Activated T-cell treated with anti-CD3 and anti-CD28 coated beads, Interleukin-2, amount 50 U/mL, for 48 hours (primary cell): ENCODE measurements at regions not wholly inside any gene's neighbourhood (a gene's known extent, or its start where the extent isn't known, plus 50 kb on each side); places are given as distances from the start of the nearest gene placed in this dataset.
"Not testable (repeated sequence)": the region's sequence is repeated elsewhere in the genome, so short reads cannot be mapped to it uniquely, and the experiment has no call there.

Experiments
- DNase-seq, 2 experiments: peaks; one replicate each; pipeline ENCODE4 v3.0.0-alpha.2; 2020

GRCh38 chr4:170391066-170391740 is 301.4 kb upstream of the AADAT start:
- DNase-seq: no peak

GRCh38 chr4:170389411-170389810 is 299.7 kb upstream of the AADAT start:
- DNase-seq: no peak

GRCh38 chr4:170388255-170388654 is 298.5 kb upstream of the AADAT start:
- DNase-seq: no peak

GRCh38 chr4:170386971-170387370 is 297.2 kb upstream of the AADAT start:
- DNase-seq: no peak

GRCh38 chr4:170386511-170386910 is 296.8 kb upstream of the AADAT start:
- no peak for DNase-seq

GRCh38 chr4:170374770-170375169 is 285.0 kb upstream of the AADAT start:
- DNase-seq: no peak

GRCh38 chr4:170348945-170349344 is 259.2 kb upstream of the AADAT start:
- DNase-seq: no peak

- DNase-seq: not testable (repeated sequence)
Measured at GRCh38 chr4:170347191-170347590, 257.4 kb upstream of the AADAT start.

GRCh38 chr4:170339522-170339921 is 249.8 kb upstream of the AADAT start:
- no peak for DNase-seq

GRCh38 chr4:170336238-170336775 is 246.6 kb upstream of the AADAT start:
- DNase-seq: no peak

- DNase-seq: no peak
Measured at GRCh38 chr4:170325599-170325998, 235.8 kb upstream of the AADAT start.

GRCh38 chr4:170323623-170324022 is 233.9 kb upstream of the AADAT start:
- DNase-seq: no peak

GRCh38 chr4:170307182-170307581 is 217.4 kb upstream of the AADAT start:
- DNase-seq: no peak

- no peak for DNase-seq
Measured at GRCh38 chr4:170306208-170306607, 216.5 kb upstream of the AADAT start.

GRCh38 chr4:170305627-170306026 is 215.9 kb upstream of the AADAT start:
- DNase-seq: no peak

- no peak for DNase-seq
Measured at GRCh38 chr4:170281027-170281426, 191.3 kb upstream of the AADAT start.

GRCh38 chr4:170278460-170278859 is 188.7 kb upstream of the AADAT start:
- DNase-seq: no peak

- DNase-seq: no peak
Measured at GRCh38 chr4:170274616-170275015, 184.9 kb upstream of the AADAT start.

- DNase-seq: no peak
Measured at GRCh38 chr4:170272959-170273358, 183.2 kb upstream of the AADAT start.

- DNase-seq: no peak
Measured at GRCh38 chr4:170271723-170272122, 182.0 kb upstream of the AADAT start.

- no peak for DNase-seq
Measured at GRCh38 chr4:170270628-170271027, 180.9 kb upstream of the AADAT start.

GRCh38 chr4:170269950-170270349 is 180.2 kb upstream of the AADAT start:
- no peak for DNase-seq

- peak; percentile 56 to 62 for DNase-seq
Measured at GRCh38 chr4:170259631-170260153, 169.9 kb upstream of the AADAT start.

- DNase-seq: no peak
Measured at GRCh38 chr4:170256807-170257206, 167.1 kb upstream of the AADAT start.

- DNase-seq: no peak
Measured at GRCh38 chr4:170248576-170248975, 158.8 kb upstream of the AADAT start.
